ENCODE measurements at regions not wholly inside any gene's neighbourhood (a gene's known extent, or its start where the extent isn't known, plus 50 kb on each side); places are given as distances from the start of the nearest gene placed in this dataset.

DNA sequence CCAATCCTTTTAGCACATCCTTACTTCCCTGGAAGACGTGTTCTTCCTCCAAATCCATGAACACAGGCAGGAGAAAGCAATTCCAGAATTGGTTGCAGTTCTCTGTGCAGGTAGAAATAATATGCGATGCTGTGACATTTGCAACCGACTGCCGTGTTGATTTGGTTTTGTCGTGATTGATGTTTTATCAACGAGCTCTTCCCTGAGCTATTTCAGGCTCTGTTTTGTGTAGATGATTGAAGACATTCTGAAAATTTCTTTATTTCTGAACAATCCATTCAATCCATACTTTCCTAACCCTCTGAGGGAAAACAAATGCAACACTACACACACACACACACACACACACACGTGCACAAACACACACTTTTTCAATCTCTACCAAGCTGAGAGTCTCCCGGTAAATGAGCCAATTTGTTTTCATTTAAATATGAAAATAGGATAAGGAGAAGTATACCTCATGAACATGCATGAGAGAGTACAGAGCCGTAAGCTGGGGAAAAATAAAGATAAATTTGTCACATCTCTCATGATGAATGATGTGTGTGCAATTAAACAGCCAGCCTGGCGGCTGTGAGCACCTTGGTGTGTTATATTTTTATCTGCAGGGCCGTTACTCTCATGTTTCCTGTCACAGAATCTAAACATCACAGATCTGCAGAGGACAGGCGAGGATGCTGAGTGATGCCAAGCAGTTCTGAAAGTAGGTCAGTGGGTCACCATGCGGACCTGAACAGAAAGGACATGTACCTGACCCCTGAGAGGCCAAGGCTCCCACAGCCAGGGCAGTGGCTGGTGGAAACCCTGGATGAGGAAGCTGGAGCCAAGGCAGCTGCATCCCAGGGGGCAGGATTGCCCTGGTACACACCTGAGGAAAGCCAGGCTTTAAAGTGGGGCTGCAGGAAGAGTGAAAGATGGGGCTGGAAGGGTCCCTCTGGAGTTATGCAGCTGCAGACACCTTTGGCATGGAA, 64.8 kb downstream of the PDCL3 start:
- Histone ChIP-seq H2BK15ac (ENCODE audit: low read length) (no peak overlapping the region), H4K91ac (ENCODE audit: low read depth, low read length, poor library complexity) (no peak overlapping the region), H3K4me1 (ENCODE audit: control insufficient read depth in 2 of 2, insufficient read depth in 1 of 2, low read depth in 1 of 2, low read length in 2 of 2) (peaks cover 0 to 3% of the 10 kb centered on the region in 2 donors), H3K4me2 (ENCODE audit: insufficient read depth, low read length, poor library complexity, severe bottlenecking) (no peak overlapping the region), H3K23ac (ENCODE audit: low read depth, low read length, poor library complexity) (no peak overlapping the region), H3K18ac (ENCODE audit: low read length) (no peak overlapping the region), H2AK5ac (ENCODE audit: low read depth, low read length) (no peak overlapping the region), H3K4me3 (ENCODE audit: low read length in 2 of 2) (no peak overlapping the region), H3K9ac (ENCODE audit: low read depth, low read length, poor library complexity) (no peak overlapping the region), H3K36me3 (replicated peaks in 1 of 2; ENCODE audit: control insufficient read depth in 2 of 2, insufficient read depth in 2 of 2, low read length in 2 of 2) (no peaks in the 10 kb centered on the region), H2BK12ac (ENCODE audit: low read length) (no peak overlapping the region), H4K8ac (ENCODE audit: low read depth, low read length) (no peak overlapping the region), H3K27ac (replicated peaks; ENCODE audit: low read length) (no peak overlapping the region), H3K4ac (ENCODE audit: low read length) (no peak overlapping the region), H3K79me1 (ENCODE audit: low read depth, low read length) (no peaks in the 10 kb centered on the region), H2BK120ac (ENCODE audit: low read depth, low read length) (no peak overlapping the region), H2AFZ (ENCODE audit: low read length) (no peak overlapping the region), H3K14ac (ENCODE audit: low read length) (peak overlapping the region; percentile 61), H3K9me3 (replicated peaks in 1 of 2; ENCODE audit: control insufficient read depth in 2 of 2, insufficient read depth in 1 of 2, low read depth in 1 of 2, low read length in 2 of 2) (no peaks in the 10 kb centered on the region), H3K27me3 (ENCODE audit: control insufficient read depth in 3 of 3, insufficient read depth in 3 of 3, low read depth in 1 of 3, low read length in 3 of 3) (peaks cover 0 to 30% (median 0%) of the 10 kb centered on the region in 3 experiments), H2BK5ac (ENCODE audit: low read length) (no peak overlapping the region)
- WGBS, 2 donors (ENCODE audit: extremely low coverage in 2 of 2, insufficient read length in 2 of 2, insufficient replicate concordance in 1 of 2) = no CpG with 5 or more reads among the region's 13 CpGs
- DNase-seq (ENCODE audit: low spot score) = no peak

DNA sequence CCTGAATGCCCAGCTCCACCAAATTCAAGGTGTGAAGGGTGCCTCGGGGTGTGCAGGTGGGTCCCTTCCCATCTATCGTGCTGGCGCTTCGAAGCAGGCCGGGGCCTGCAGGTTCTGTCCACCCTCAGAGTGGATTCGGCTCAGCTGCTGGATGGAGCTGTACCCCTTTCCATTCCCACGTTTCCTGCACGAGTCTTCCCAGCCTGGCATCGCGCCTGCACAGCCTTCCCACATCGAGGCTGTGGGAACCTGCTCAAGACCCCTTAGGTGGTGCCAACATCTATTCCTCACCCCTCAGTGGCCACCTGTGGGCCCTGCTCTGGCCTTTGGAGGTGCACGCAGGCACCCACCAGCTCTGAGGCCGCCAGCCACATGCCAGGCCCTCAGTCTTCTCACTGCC, 65.7 kb downstream of the PDCL3 start:
- no CpG with 5 or more reads among the region's 13 CpGs for WGBS, 2 donors (ENCODE audit: extremely low coverage in 2 of 2, insufficient read length in 2 of 2, insufficient replicate concordance in 1 of 2)
- Histone ChIP-seq H3K79me1 (ENCODE audit: low read depth, low read length) (no peaks in the 10 kb centered on the region), H2AK5ac (ENCODE audit: low read depth, low read length) (no peak overlapping the region), H2BK15ac (ENCODE audit: low read length) (no peak overlapping the region), H4K8ac (ENCODE audit: low read depth, low read length) (no peak overlapping the region), H2BK120ac (ENCODE audit: low read depth, low read length) (peak overlapping the region; percentile 77), H4K91ac (ENCODE audit: low read depth, low read length, poor library complexity) (no peak overlapping the region), H2AFZ (ENCODE audit: low read length) (no peak overlapping the region), H3K18ac (ENCODE audit: low read length) (peak overlapping the region; percentile 70), H3K9me3 (replicated peaks in 1 of 2; ENCODE audit: control insufficient read depth in 2 of 2, insufficient read depth in 1 of 2, low read depth in 1 of 2, low read length in 2 of 2) (no peaks in the 10 kb centered on the region), H3K36me3 (replicated peaks in 1 of 2; ENCODE audit: control insufficient read depth in 2 of 2, insufficient read depth in 2 of 2, low read length in 2 of 2) (no peaks in the 10 kb centered on the region), H3K4ac (ENCODE audit: low read length) (no peak overlapping the region), H2BK12ac (ENCODE audit: low read length) (no peak overlapping the region), H3K4me3 (ENCODE audit: low read length in 2 of 2) (no peak overlapping the region), H3K27me3 (ENCODE audit: control insufficient read depth in 3 of 3, insufficient read depth in 3 of 3, low read depth in 1 of 3, low read length in 3 of 3) (peaks cover 0 to 30% (median 0%) of the 10 kb centered on the region in 3 experiments), H2BK5ac (ENCODE audit: low read length) (no peak overlapping the region), H3K4me2 (ENCODE audit: insufficient read depth, low read length, poor library complexity, severe bottlenecking) (no peak overlapping the region), H3K4me1 (ENCODE audit: control insufficient read depth in 2 of 2, insufficient read depth in 1 of 2, low read depth in 1 of 2, low read length in 2 of 2) (peaks cover 0 to 3% of the 10 kb centered on the region in 2 donors), H3K23ac (ENCODE audit: low read depth, low read length, poor library complexity) (no peak overlapping the region), H3K14ac (ENCODE audit: low read length) (no peak overlapping the region), H3K27ac (replicated peaks; ENCODE audit: low read length) (no peak overlapping the region), H3K9ac (ENCODE audit: low read depth, low read length, poor library complexity) (no peak overlapping the region)
- no peak for DNase-seq (ENCODE audit: low spot score)

DNA sequence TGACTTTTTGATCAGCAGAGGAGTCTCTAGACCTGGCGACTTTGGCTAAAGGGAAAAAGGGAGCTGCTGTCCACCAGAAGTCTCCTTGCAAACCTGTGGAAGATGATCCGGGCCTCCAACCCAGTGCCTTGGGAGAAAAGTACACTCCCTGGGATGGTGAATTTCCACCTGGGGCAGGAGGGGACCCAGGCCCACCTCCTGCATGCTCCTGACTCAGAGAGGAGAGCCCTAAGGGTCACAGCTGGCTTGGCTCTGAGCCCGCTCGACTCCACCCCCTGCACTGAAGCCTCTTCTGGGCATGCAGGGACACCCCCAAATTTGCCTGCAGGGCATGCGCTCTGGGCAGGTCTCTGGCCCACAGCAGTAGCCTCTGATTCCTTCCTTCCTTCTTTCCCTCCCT, 66.5 kb downstream of the PDCL3 start:
- H3K27me3 ChIP-seq (ENCODE audit: control insufficient read depth in 3 of 3, insufficient read depth in 3 of 3, low read depth in 1 of 3, low read length in 3 of 3) = peaks cover 0 to 30% (median 0%) of the 10 kb centered on the region in 3 experiments
- no peak overlapping the region for H2BK5ac ChIP-seq (ENCODE audit: low read length)

DNA sequence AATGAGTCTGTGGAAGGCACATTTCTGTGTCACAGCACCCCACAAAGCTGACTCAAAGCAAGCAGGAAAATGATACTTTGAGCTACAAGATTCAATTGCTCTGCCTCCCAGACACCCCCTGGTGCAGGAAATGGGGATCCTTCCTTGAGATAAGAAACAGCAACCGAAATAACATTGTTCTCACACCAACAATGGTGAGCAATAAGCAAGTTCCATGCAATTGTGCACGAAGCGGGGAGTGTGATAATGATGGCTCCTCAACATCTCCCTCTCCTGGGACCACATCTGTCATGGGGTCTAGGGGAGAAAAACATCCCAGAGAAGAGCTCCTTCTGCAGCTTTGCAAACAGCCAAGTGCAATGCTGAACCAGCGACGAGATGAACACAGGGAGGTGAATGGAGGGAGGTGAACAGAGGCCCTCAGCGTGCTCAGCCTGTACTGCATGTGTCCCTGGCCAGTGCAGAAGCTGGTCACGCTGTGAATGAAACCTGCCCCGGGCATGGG, 67.7 kb downstream of the PDCL3 start:
- Histone ChIP-seq H2BK12ac (ENCODE audit: low read length) (no peak overlapping the region), H3K27me3 (ENCODE audit: control insufficient read depth in 3 of 3, insufficient read depth in 3 of 3, low read depth in 1 of 3, low read length in 3 of 3) (peaks cover 0 to 26% (median 0%) of the 10 kb centered on the region in 3 experiments), H3K4me3 (ENCODE audit: low read length in 2 of 2) (no peak overlapping the region), H3K4me1 (ENCODE audit: control insufficient read depth in 2 of 2, insufficient read depth in 1 of 2, low read depth in 1 of 2, low read length in 2 of 2) (peaks cover 0 to 3% of the 10 kb centered on the region in 2 donors), H2BK5ac (ENCODE audit: low read length) (no peak overlapping the region), H2AK5ac (ENCODE audit: low read depth, low read length) (no peak overlapping the region), H2AFZ (ENCODE audit: low read length) (no peak overlapping the region), H3K14ac (ENCODE audit: low read length) (no peak overlapping the region), H3K4ac (ENCODE audit: low read length) (no peak overlapping the region), H3K9ac (ENCODE audit: low read depth, low read length, poor library complexity) (no peak overlapping the region), H2BK120ac (ENCODE audit: low read depth, low read length) (no peak overlapping the region), H2BK15ac (ENCODE audit: low read length) (no peak overlapping the region), H3K9me3 (replicated peaks in 1 of 2; ENCODE audit: control insufficient read depth in 2 of 2, insufficient read depth in 1 of 2, low read depth in 1 of 2, low read length in 2 of 2) (no peaks in the 10 kb centered on the region), H3K79me1 (ENCODE audit: low read depth, low read length) (no peaks in the 10 kb centered on the region), H3K27ac (replicated peaks; ENCODE audit: low read length) (no peak overlapping the region), H3K4me2 (ENCODE audit: insufficient read depth, low read length, poor library complexity, severe bottlenecking) (no peak overlapping the region), H3K18ac (ENCODE audit: low read length) (no peak overlapping the region), H4K8ac (ENCODE audit: low read depth, low read length) (no peak overlapping the region), H3K36me3 (replicated peaks in 1 of 2; ENCODE audit: control insufficient read depth in 2 of 2, insufficient read depth in 2 of 2, low read length in 2 of 2) (no peaks in the 10 kb centered on the region), H3K23ac (ENCODE audit: low read depth, low read length, poor library complexity) (no peak overlapping the region), H4K91ac (ENCODE audit: low read depth, low read length, poor library complexity) (no peak overlapping the region)
- no CpG with 5 or more reads among the region's 8 CpGs for WGBS, 2 donors (ENCODE audit: extremely low coverage in 2 of 2, insufficient read length in 2 of 2, insufficient replicate concordance in 1 of 2)
- DNase-seq (ENCODE audit: low spot score) = no peak

More for the DNA sequence above, 66.5 kb downstream of the PDCL3 start:
- H2AK5ac ChIP-seq (ENCODE audit: low read depth, low read length) = no peak overlapping the region
- no peak overlapping the region for H3K23ac ChIP-seq (ENCODE audit: low read depth, low read length, poor library complexity)
- no peak overlapping the region for H3K9ac ChIP-seq (ENCODE audit: low read depth, low read length, poor library complexity)
- H2BK15ac ChIP-seq (ENCODE audit: low read length) = no peak overlapping the region
- no peak overlapping the region for H2BK120ac ChIP-seq (ENCODE audit: low read depth, low read length)
- H3K9me3 ChIP-seq (replicated peaks in 1 of 2; ENCODE audit: control insufficient read depth in 2 of 2, insufficient read depth in 1 of 2, low read depth in 1 of 2, low read length in 2 of 2) = no peaks in the 10 kb centered on the region
- no peak overlapping the region for H3K14ac ChIP-seq (ENCODE audit: low read length)
- no peak overlapping the region for H3K18ac ChIP-seq (ENCODE audit: low read length)
- H4K8ac ChIP-seq (ENCODE audit: low read depth, low read length) = no peak overlapping the region
- H2BK12ac ChIP-seq (ENCODE audit: low read length) = no peak overlapping the region
- WGBS, 2 donors (ENCODE audit: extremely low coverage in 2 of 2, insufficient read length in 2 of 2, insufficient replicate concordance in 1 of 2) = no CpG with 5 or more reads among the region's 5 CpGs
- H3K79me1 ChIP-seq (ENCODE audit: low read depth, low read length) = no peaks in the 10 kb centered on the region
- no peaks in the 10 kb centered on the region for H3K36me3 ChIP-seq (replicated peaks in 1 of 2; ENCODE audit: control insufficient read depth in 2 of 2, insufficient read depth in 2 of 2, low read length in 2 of 2)
- no peak overlapping the region for H4K91ac ChIP-seq (ENCODE audit: low read depth, low read length, poor library complexity)
- H3K4me2 ChIP-seq (ENCODE audit: insufficient read depth, low read length, poor library complexity, severe bottlenecking) = no peak overlapping the region
- peaks cover 0 to 3% of the 10 kb centered on the region in 2 donors for H3K4me1 ChIP-seq (ENCODE audit: control insufficient read depth in 2 of 2, insufficient read depth in 1 of 2, low read depth in 1 of 2, low read length in 2 of 2)
- DNase-seq (ENCODE audit: low spot score) = no peak
- H3K4ac ChIP-seq (ENCODE audit: low read length) = no peak overlapping the region
- no peak overlapping the region for H3K27ac ChIP-seq (replicated peaks; ENCODE audit: low read length)
- H2AFZ ChIP-seq (ENCODE audit: low read length) = no peak overlapping the region
- no peak overlapping the region for H3K4me3 ChIP-seq (ENCODE audit: low read length in 2 of 2)

Data from neuronal stem cell (in vitro differentiated cells).